Activated CD4-positive, alpha-beta memory T cell treated with anti-CD3 and anti-CD28 coated beads for 36 hours (primary cell): ENCODE measurements at regions not wholly inside any gene's neighbourhood (a gene's known extent, or its start where the extent isn't known, plus 50 kb on each side); places are given as distances from the start of the nearest gene placed in this dataset.

Experiments
- CTCF ChIA-PET: fragments of 350-600 bp; sonication (Branson Sonifier 250); formaldehyde crosslinking; loops from one replicate; lab custom pipeline; 2021; ENCODE audit warnings: antibody characterized with exemption, inconsistent platforms; lab: Charles Lee
- POLR2A ChIA-PET: fragments of 350-600 bp; sonication (Branson Sonifier 250); formaldehyde crosslinking; loops from one replicate; lab custom pipeline; 2021; ENCODE audit warnings: antibody characterized with exemption; lab: Charles Lee
- DNase-seq: peaks from one replicate; pipeline ENCODE4 v3.0.0-alpha.2; 2020
- H3K27ac Mint-ChIP-seq: one replicate; pipeline ENCODE4 v1.8.0; 2021; ENCODE audit warnings: mixed read lengths
- H3K27me3 Mint-ChIP-seq: one replicate; pipeline ENCODE4 v1.8.0; 2021; ENCODE audit warnings: mixed read lengths
- H3K36me3 Mint-ChIP-seq: one replicate; pipeline ENCODE4 v1.8.0; 2021; ENCODE audit warnings: mixed read lengths
- H3K4me1 Mint-ChIP-seq: one replicate; pipeline ENCODE4 v1.8.0; 2021; ENCODE audit warnings: low read depth, mixed read lengths
- H3K4me3 Mint-ChIP-seq: one replicate; pipeline ENCODE4 v1.8.0; 2021; ENCODE audit warnings: mild to moderate bottlenecking, mixed read lengths
- H3K9me3 Mint-ChIP-seq: one replicate; pipeline ENCODE4 v1.8.0; 2021; ENCODE audit warnings: mixed read lengths
- intact Hi-C: fragments of 100-400 bp; cut with micrococcal nuclease; formaldehyde crosslinking; loops from one replicate; pipeline ENCODE4 v1.15.1; 2023

DNA sequence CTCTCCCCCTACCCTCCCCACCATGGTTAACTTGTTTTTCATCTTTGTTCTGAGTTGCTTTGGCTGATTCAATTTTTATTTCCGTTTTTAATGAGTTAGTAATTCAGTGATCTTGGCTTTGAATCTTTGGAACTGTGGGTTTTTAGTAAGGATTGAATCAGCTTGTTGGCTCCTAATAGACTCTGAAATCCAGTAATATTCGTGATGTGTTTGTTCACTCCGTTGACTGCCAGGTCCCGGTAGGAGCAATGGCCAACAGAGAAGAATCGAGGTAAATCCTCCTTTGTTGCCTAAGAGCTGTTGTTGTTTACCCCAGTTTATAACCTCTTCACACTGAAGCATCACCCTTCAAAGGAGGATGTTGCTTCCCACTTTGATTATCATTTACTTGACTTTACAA is 92.7 kb downstream of the PCSK1 start:
- Mint-ChIP-seq H3K27ac (no peak overlapping the region), H3K4me3 (no peak overlapping the region), H3K27me3 (peaks cover 22% of the 10 kb centered on the region), H3K36me3 (no peaks in the 10 kb centered on the region), H3K9me3 (no peaks in the 10 kb centered on the region), H3K4me1 (peaks cover 25% of the 10 kb centered on the region)
- POLR2A ChIA-PET = no interaction called here
- intact Hi-C loops = loop anchor here (10.0 kb wide), 1 partner anchor 414 kb away; no protein-coding TSS in a partner anchor
- DNase-seq = no peak
- CTCF ChIA-PET = interaction anchor here (7.4 to 9.6 kb wide), 2 partner anchors 262 to 480 kb away, joined by 63 to 130 read pairs; no protein-coding TSS in a partner anchor

DNA sequence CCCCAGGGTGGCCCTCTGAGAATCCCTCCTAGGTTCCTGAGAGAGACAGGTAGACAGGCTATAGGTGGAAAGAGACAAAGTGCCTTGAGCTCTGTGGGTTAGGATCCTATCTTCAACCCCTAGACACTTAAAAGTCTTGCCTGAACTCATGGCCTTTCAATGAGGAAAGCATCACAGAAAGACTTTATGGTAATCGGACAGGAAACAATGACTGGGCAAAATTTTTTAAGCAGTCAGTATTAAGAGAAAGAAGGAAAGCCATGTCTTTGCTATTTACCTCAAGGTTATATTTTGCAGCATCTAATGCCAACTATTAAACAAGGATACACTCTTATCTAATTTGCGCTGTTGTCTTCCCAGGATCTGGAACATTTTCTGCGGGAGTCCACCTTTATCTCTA is 93.2 kb downstream of the PCSK1 start:
- Mint-ChIP-seq H3K27me3 (peaks cover 22% of the 10 kb centered on the region), H3K27ac (no peak overlapping the region), H3K4me3 (no peak overlapping the region), H3K36me3 (no peaks in the 10 kb centered on the region), H3K9me3 (no peaks in the 10 kb centered on the region), H3K4me1 (peaks cover 20% of the 10 kb centered on the region)
- intact Hi-C loops = loop anchor here (5.0 to 10.0 kb wide), 3 partner anchors 113 to 693 kb away; partner anchors contain the start of gene RFESD
- ChIA-PET POLR2A (no interaction called here), CTCF (interaction anchor here (0.7 to 9.6 kb wide), 4 partner anchors 199 to 479 kb away, joined by 3 to 130 read pairs (median 33); no protein-coding TSS in a partner anchor)
- no peak for DNase-seq

GRCh38 chr5:96338624-96339415 is 94.2 kb downstream of the PCSK1 start:
- no peaks in the 10 kb centered on the region for H3K9me3 Mint-ChIP-seq
- intact Hi-C loops = loop anchor here (5.0 kb wide), 2 partner anchors 112 to 692 kb away; partner anchors contain the start of gene RFESD
- no peak for DNase-seq
- ChIA-PET CTCF (interaction anchor here (0.7 to 7.4 kb wide), 3 partner anchors 200 to 478 kb away, joined by 3 to 63 read pairs (median 3); no protein-coding TSS in a partner anchor), POLR2A (no interaction called here)
- no peaks in the 10 kb centered on the region for H3K36me3 Mint-ChIP-seq
- no peak overlapping the region for H3K4me3 Mint-ChIP-seq
- H3K4me1 Mint-ChIP-seq = peaks cover 11% of the 10 kb centered on the region
- H3K27ac Mint-ChIP-seq = no peak overlapping the region
- H3K27me3 Mint-ChIP-seq = peaks cover 17% of the 10 kb centered on the region

- ChIA-PET POLR2A (no interaction called here), CTCF (interaction anchor here (1.3 to 7.4 kb wide), 6 partner anchors 15 to 477 kb away, joined by 4 to 63 read pairs (median 12); no protein-coding TSS in a partner anchor)
- no peak overlapping the region for H3K4me3 Mint-ChIP-seq
- DNase-seq = no peak
- no peaks in the 10 kb centered on the region for H3K36me3 Mint-ChIP-seq
- peaks cover 12% of the 10 kb centered on the region for H3K27me3 Mint-ChIP-seq
- H3K9me3 Mint-ChIP-seq = no peaks in the 10 kb centered on the region
- intact Hi-C loops = loop anchor here (5.0 kb wide), 2 partner anchors 111 to 691 kb away; partner anchors contain the start of gene RFESD
- H3K27ac Mint-ChIP-seq = no peak overlapping the region
- H3K4me1 Mint-ChIP-seq = peaks cover 11% of the 10 kb centered on the region
These were observed 95.0 kb downstream of the PCSK1 start for GRCh38 chr5:96338091-96338490.

DNA sequence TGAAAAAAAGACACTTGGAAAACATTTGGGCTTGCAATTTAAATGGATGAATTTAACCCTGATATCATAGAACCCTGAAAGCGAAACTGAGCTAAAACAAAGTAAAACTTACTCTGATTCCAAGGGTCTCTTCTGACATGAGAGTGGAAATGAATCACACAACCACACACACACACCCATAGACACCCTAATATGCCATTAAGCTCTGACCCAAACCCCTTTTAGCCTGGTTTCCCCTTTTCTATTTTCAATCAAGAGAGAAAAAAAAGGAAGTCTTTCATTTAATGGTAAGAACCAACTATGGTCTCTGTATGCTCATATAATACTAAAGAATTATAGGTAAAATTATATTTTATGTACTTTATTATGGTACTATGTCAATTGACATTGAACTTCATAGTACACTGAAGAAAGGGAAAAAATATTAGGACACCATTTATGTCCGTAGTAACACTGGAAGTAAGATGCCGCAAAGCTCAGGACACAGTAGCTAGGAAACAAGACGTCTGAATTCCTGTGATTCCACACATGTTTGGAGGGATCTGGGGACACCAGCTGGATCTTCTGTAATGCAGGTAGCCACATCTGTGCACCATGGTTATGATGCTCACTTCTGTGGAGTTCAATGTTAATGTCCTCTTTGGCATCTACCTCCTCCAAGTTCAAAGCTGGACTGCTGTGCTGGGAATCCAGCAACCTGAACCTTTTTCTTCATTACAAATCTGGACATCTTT is 95.8 kb downstream of the PCSK1 start:
- no peaks in the 10 kb centered on the region for H3K36me3 Mint-ChIP-seq
- ChIA-PET CTCF (interaction anchor here (0.7 to 7.4 kb wide), 28 partner anchors 7 to 797 kb away, joined by 3 to 63 read pairs (median 6); partner anchors contain the start of gene ELL2), POLR2A (no interaction called here)
- no peaks in the 10 kb centered on the region for H3K9me3 Mint-ChIP-seq
- peaks cover 11% of the 10 kb centered on the region for H3K4me1 Mint-ChIP-seq
- H3K27ac Mint-ChIP-seq = no peak overlapping the region
- peaks cover 15% of the 10 kb centered on the region for H3K27me3 Mint-ChIP-seq
- no peak overlapping the region for H3K4me3 Mint-ChIP-seq
- intact Hi-C loops = loop anchor here (2.0 to 5.0 kb wide), 5 partner anchors 56 to 690 kb away; partner anchors contain the start of gene RFESD
- DNase-seq = no peak

DNA sequence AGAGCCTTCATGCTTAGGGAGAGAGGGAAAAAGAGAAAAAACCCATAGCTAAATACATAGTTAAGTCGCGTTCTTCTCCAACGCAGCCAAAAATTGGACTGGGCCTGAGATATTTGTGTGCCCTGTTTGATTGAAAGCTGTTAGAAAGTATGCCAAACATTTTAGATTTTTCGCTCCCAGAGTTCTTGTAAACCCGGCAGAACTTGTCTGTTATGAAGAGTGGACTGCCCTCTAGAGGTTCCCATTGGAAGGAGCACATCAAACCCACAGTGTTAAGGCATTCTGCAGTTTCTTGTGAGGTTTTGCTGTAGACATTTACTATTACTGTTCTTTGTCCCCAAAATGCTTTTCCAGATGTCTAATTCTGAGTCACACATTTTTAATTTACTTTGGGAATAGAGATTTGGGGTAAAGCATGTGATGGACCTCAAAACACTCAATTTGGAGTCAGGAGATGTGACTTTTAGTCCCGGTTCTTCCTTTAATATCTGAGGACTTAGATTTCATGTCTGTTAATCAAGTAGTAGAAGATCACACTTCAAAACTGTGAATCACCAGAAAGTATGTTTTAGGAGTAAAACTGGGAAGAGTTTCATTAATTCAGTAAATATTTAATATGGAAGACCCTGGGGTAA is 96.6 kb downstream of the PCSK1 start:
- Mint-ChIP-seq H3K27me3 (peaks cover 19% of the 10 kb centered on the region), H3K9me3 (no peaks in the 10 kb centered on the region), H3K27ac (no peak overlapping the region), H3K4me1 (peaks cover 11% of the 10 kb centered on the region), H3K36me3 (no peaks in the 10 kb centered on the region), H3K4me3 (no peak overlapping the region)
- DNase-seq = peak; percentile 67
- intact Hi-C loops = loop anchor here (1.0 to 5.0 kb wide), 9 partner anchors 56 to 689 kb away; partner anchors contain the start of genes ELL2 and RFESD
- ChIA-PET CTCF (interaction anchor here (0.6 to 7.4 kb wide), 48 partner anchors 8 to 798 kb away, joined by 3 to 63 read pairs (median 4); partner anchors contain the start of gene ELL2), POLR2A (interaction anchor here (1.5 kb wide), 1 partner anchor 116 kb away, joined by 4 read pairs; no protein-coding TSS in a partner anchor)

DNA sequence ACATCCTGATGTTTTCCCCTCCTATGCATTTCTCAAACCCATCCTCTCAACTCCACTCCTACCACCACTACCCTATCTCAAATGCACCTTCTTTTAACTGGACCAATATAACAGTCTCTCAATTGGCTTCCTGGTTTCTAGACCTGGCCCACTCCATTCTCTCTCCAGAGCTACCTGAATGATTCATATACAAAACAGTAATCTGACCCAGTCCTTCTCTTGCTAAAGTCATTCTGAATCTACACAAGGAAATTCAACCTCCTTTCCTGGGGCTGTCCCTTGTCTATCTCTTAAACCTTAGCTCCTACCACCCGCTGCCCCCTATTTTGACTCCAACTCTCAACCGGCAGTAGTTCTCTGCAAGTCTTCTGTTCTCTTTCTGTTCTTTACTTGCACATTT is 97.2 kb downstream of the PCSK1 start:
- H3K27ac Mint-ChIP-seq = no peak overlapping the region
- peak; percentile 17 for DNase-seq
- peaks cover 11% of the 10 kb centered on the region for H3K4me1 Mint-ChIP-seq
- ChIA-PET POLR2A (interaction anchor here (1.1 to 1.5 kb wide), 2 partner anchors 115 to 408 kb away, joined by 3 to 4 read pairs; no protein-coding TSS in a partner anchor), CTCF (interaction anchor here (0.6 to 7.4 kb wide), 40 partner anchors 9 to 672 kb away, joined by 3 to 63 read pairs (median 4); partner anchors contain the start of gene ELL2)
- intact Hi-C loops = loop anchor here (1.0 to 5.0 kb wide), 9 partner anchors 55 to 689 kb away; partner anchors contain the start of genes ELL2 and RFESD
- H3K4me3 Mint-ChIP-seq = no peak overlapping the region
- no peaks in the 10 kb centered on the region for H3K9me3 Mint-ChIP-seq
- H3K27me3 Mint-ChIP-seq = peaks cover 19% of the 10 kb centered on the region
- no peaks in the 10 kb centered on the region for H3K36me3 Mint-ChIP-seq

- H3K9me3 Mint-ChIP-seq = no peaks in the 10 kb centered on the region
- H3K36me3 Mint-ChIP-seq = no peaks in the 10 kb centered on the region
- ChIA-PET CTCF (interaction anchor here (1.4 to 3.9 kb wide), 2 partner anchors 11 kb away, joined by 3 to 29 read pairs; no protein-coding TSS in a partner anchor), POLR2A (interaction anchor here (0.7 kb wide), 1 partner anchor 318 kb away, joined by 3 read pairs; no protein-coding TSS in a partner anchor)
- intact Hi-C loops = no loop called here
- H3K27me3 Mint-ChIP-seq = peaks cover 11% of the 10 kb centered on the region
- no peak for DNase-seq
- H3K4me1 Mint-ChIP-seq = peaks cover 9% of the 10 kb centered on the region
- H3K27ac Mint-ChIP-seq = no peak overlapping the region
- no peak overlapping the region for H3K4me3 Mint-ChIP-seq
These were observed 99.7 kb downstream of the PCSK1 start for GRCh38 chr5:96333391-96333790.

- H3K9me3 Mint-ChIP-seq = no peaks in the 10 kb centered on the region
- ChIA-PET POLR2A (interaction anchor here (0.7 kb wide), 1 partner anchor 317 kb away, joined by 3 read pairs; no protein-coding TSS in a partner anchor), CTCF (interaction anchor here (1.4 kb wide), 1 partner anchor 12 kb away, joined by 3 read pairs; no protein-coding TSS in a partner anchor)
- no peak for DNase-seq
- no peak overlapping the region for H3K27ac Mint-ChIP-seq
- intact Hi-C loops = no loop called here
- no peaks in the 10 kb centered on the region for H3K36me3 Mint-ChIP-seq
- peaks cover 11% of the 10 kb centered on the region for H3K27me3 Mint-ChIP-seq
- peaks cover 7% of the 10 kb centered on the region for H3K4me1 Mint-ChIP-seq
- no peak overlapping the region for H3K4me3 Mint-ChIP-seq
These were observed 100.3 kb downstream of the PCSK1 start for GRCh38 chr5:96332535-96333366.

DNA sequence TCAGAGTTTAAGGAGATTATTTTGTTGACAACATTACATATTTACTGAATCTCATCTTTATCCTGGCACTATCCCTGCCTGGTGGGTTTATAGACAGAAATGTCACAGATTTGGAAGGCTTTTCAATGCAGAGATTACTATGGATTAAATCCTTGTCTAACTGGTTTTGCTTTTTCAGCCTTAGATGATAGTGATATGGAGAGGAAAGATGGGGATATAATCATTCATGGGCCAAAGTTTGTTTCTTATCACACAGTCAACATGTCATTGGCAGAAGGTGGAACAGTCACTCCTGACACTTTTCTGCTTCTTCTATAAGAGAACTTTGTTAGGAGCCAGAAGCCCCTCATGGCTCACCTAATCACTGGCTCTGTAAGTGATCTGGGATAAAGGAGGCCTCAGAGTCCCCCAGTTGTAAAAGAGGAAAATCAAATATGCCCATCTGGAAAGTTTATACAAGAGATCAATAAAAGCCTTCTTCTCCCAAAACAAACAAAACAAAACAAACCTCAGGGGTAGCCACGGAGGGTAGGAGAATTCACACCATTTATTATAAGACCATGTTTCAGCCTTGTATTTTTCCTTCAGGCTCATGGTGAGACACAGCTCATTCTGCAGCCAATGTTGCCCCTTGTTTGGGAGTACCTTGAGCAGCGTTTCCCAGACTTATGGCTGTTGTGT is 101.2 kb downstream of the PCSK1 start:
- intact Hi-C loops = no loop called here
- H3K4me3 Mint-ChIP-seq = no peak overlapping the region
- ChIA-PET CTCF (interaction anchor here (0.7 to 1.4 kb wide), 2 partner anchors 13 to 206 kb away, joined by 3 to 4 read pairs; no protein-coding TSS in a partner anchor), POLR2A (no interaction called here)
- H3K27ac Mint-ChIP-seq = no peak overlapping the region
- H3K9me3 Mint-ChIP-seq = no peaks in the 10 kb centered on the region
- H3K27me3 Mint-ChIP-seq = peaks cover 12% of the 10 kb centered on the region
- H3K4me1 Mint-ChIP-seq = peaks cover 5% of the 10 kb centered on the region
- DNase-seq = no peak
- H3K36me3 Mint-ChIP-seq = no peaks in the 10 kb centered on the region
